OCI-LY3 (cell line): ENCODE measurements at regions not wholly inside any gene's neighbourhood (a gene's known extent, or its start where the extent isn't known, plus 50 kb on each side); places are given as distances from the start of the nearest gene placed in this dataset.

Source experiments
- CTCF ChIP-seq: fragments of 200-600, 300-600 bp; sonication (generic); IDR thresholded peaks from 2 replicates; pipeline ENCODE4 v1.5.1; 2014; ENCODE audit warnings: antibody characterized with exemption, low read length, low read depth
- EZH2phosphoT487 ChIP-seq: fragments of 200-600 bp; shearing (Covaris generic); IDR thresholded peaks from 2 replicates; pipeline ENCODE4 v1.6.1; 2018; ENCODE audit warnings: antibody characterized with exemption, mixed run types, low read depth

- no peak for TF ChIP-seq CTCF
- no peak for TF ChIP-seq EZH2phosphoT487
Measured at GRCh38 chr11:130604606-130605005, 156.2 kb downstream of the ADAMTS15 start.
